Neuronal stem cell (in vitro differentiated cells): ENCODE measurements at regions not wholly inside any gene's neighbourhood (a gene's known extent, or its start where the extent isn't known, plus 50 kb on each side); places are given as distances from the start of the nearest gene placed in this dataset.

ENCODE experiments used
- DNase-seq: peaks from one replicate; pipeline ENCODE4 v3.0.0-alpha.2; 2013; ENCODE audit warnings: low spot score
- H2AFZ ChIP-seq: one replicate; pipeline ENCODE4 v1.6.1; 2013; ENCODE audit warnings: mild to moderate bottlenecking, low read length, inconsistent platforms
- H2AK5ac ChIP-seq: 2 replicates; pipeline ENCODE4 v1.6.1; 2013; ENCODE audit warnings: low read depth, mild to moderate bottlenecking, inconsistent platforms, low read length, moderate library complexity, mixed read lengths
- H2BK120ac ChIP-seq: 2 replicates; pipeline ENCODE4 v1.6.1; 2013; ENCODE audit warnings: low read depth, mild to moderate bottlenecking, inconsistent platforms, low read length, moderate library complexity, mixed read lengths
- H2BK12ac ChIP-seq: one replicate; pipeline ENCODE4 v1.6.1; 2013; ENCODE audit warnings: low read length, inconsistent platforms
- H2BK15ac ChIP-seq: 2 replicates; pipeline ENCODE4 v1.6.1; 2013; ENCODE audit warnings: mild to moderate bottlenecking, low read length, inconsistent platforms, mixed read lengths
- H2BK5ac ChIP-seq: one replicate; pipeline ENCODE4 v1.6.1; 2013; ENCODE audit warnings: inconsistent platforms, mild to moderate bottlenecking, low read length, moderate library complexity
- H3K14ac ChIP-seq: one replicate; pipeline ENCODE4 v1.6.1; 2013; ENCODE audit warnings: low read length, inconsistent platforms
- H3K18ac ChIP-seq: 2 replicates; pipeline ENCODE4 v1.6.1; 2013; ENCODE audit warnings: low read length, inconsistent platforms
- H3K23ac ChIP-seq: 2 replicates; pipeline ENCODE4 v1.6.1; 2013; ENCODE audit warnings: low read depth, mild to moderate bottlenecking, mixed read lengths, low read length, inconsistent platforms; ENCODE audit not compliant: poor library complexity
- H3K27ac ChIP-seq: replicated peaks from 3 replicates; pipeline ENCODE4 v1.5.1; 2013; ENCODE audit warnings: low read length, inconsistent platforms
- H3K27me3 ChIP-seq, 3 experiments: 2 replicates each; pipeline ENCODE4 v1.6.1; 2013; ENCODE audit warnings: low read length in 3 of 3, mild to moderate bottlenecking in 2 of 3, inconsistent platforms in 1 of 3, low read depth in 1 of 3, mixed read lengths in 1 of 3, moderate library complexity in 1 of 3; ENCODE audit not compliant: control insufficient read depth in 3 of 3, insufficient read depth in 3 of 3
- H3K36me3 ChIP-seq, 2 donors: replicated peaks in 1 of 2; 2 replicates each; pipeline ENCODE4 v1.6.1; 2013; ENCODE audit warnings: low read length in 2 of 2; ENCODE audit not compliant: control insufficient read depth in 2 of 2, insufficient read depth in 2 of 2
- H3K4ac ChIP-seq: 2 replicates; pipeline ENCODE4 v1.6.1; 2013; ENCODE audit warnings: inconsistent platforms, mild to moderate bottlenecking, low read length, moderate library complexity
- H3K4me1 ChIP-seq, 2 donors: 1 replicate in 1 of 2; 2 replicates in 1 of 2; pipeline ENCODE4 v1.6.1; 2013; ENCODE audit warnings: low read length in 2 of 2, low read depth in 1 of 2; ENCODE audit not compliant: control insufficient read depth in 2 of 2, insufficient read depth in 1 of 2
- H3K4me2 ChIP-seq: one replicate; pipeline ENCODE4 v1.6.1; 2013; ENCODE audit warnings: mild to moderate bottlenecking, low read length, inconsistent platforms; ENCODE audit not compliant: insufficient read depth, poor library complexity, severe bottlenecking
- H3K4me3 ChIP-seq, 2 donors: 2 replicates each; pipeline ENCODE4 v1.5.1; 2013; ENCODE audit warnings: low read length in 2 of 2, mild to moderate bottlenecking in 2 of 2, inconsistent platforms in 1 of 2, moderate library complexity in 1 of 2
- H3K79me1 ChIP-seq: one replicate; pipeline ENCODE4 v1.6.1; 2013; ENCODE audit warnings: low read depth, mild to moderate bottlenecking, inconsistent platforms, low read length, moderate library complexity
- H3K9ac ChIP-seq: one replicate; pipeline ENCODE4 v1.6.1; 2013; ENCODE audit warnings: mild to moderate bottlenecking, low read depth, low read length, inconsistent platforms; ENCODE audit not compliant: poor library complexity
- H3K9me3 ChIP-seq, 2 donors: replicated peaks in 1 of 2; 2 replicates each; pipeline versions ENCODE3 to v1.6.1; 2013; ENCODE audit warnings: low read length in 2 of 2, mild to moderate bottlenecking in 2 of 2, inconsistent platforms in 1 of 2, low read depth in 1 of 2, mixed read lengths in 1 of 2, moderate library complexity in 1 of 2; ENCODE audit not compliant: control insufficient read depth in 2 of 2, insufficient read depth in 1 of 2
- H4K8ac ChIP-seq: one replicate; pipeline ENCODE4 v1.6.1; 2013; ENCODE audit warnings: low read depth, mild to moderate bottlenecking, inconsistent platforms, low read length, moderate library complexity
- H4K91ac ChIP-seq: one replicate; pipeline ENCODE4 v1.6.1; 2013; ENCODE audit warnings: low read length, low read depth, mild to moderate bottlenecking, inconsistent platforms; ENCODE audit not compliant: poor library complexity
- WGBS, 2 donors: extraction: QIAGEN DNeasy Blood & Tissue Kit; methylation state at CpG; one replicate each; pipeline ENCODE4 v1.1.7; 2013; ENCODE audit warnings: missing lambda C conversion rate in 2 of 2, mixed read lengths in 1 of 2; ENCODE audit not compliant: insufficient read length in 2 of 2, insufficient replicate concordance in 1 of 2; ENCODE audit errors: extremely low coverage in 2 of 2; 5-methylcytosine and 5-hydroxymethylcytosine counted together

DNA sequence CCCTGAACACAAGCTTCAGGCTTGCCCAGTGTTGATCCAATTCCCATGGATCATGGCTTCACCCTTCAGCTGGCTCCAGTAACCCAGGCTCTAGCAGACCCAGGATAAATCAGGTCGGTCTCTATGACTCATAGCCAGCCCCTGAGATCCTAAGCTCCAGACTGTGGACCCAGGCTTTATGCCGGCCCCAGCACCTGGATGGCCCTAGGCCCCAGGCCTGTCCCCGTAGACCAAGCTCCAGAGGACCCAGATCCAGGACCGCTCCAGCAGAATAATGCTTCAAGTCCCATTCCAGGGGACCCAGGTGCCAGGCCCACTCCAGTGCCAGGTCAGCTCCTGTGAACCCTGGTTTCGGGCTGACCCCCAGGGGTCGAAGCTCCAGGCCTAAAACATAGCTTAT lies 1589.9 kb upstream of the DDX18 start:
- H3K9ac ChIP-seq = no peak overlapping the region
- no peak overlapping the region for H2AFZ ChIP-seq
- H3K4ac ChIP-seq = no peak overlapping the region
- H2BK15ac ChIP-seq = no peak overlapping the region
- no peak overlapping the region for H2BK5ac ChIP-seq
- no peak overlapping the region for H2BK12ac ChIP-seq
- no peak overlapping the region for H3K23ac ChIP-seq
- WGBS, 2 donors = no CpG with 5 or more reads among the region's 6 CpGs
- H3K36me3 ChIP-seq = no peaks in the 10 kb centered on the region
- no peak overlapping the region for H2BK120ac ChIP-seq
- no peaks in the 10 kb centered on the region for H3K79me1 ChIP-seq
- no peak for DNase-seq
- no peak overlapping the region for H2AK5ac ChIP-seq
- H3K27ac ChIP-seq = no peak overlapping the region
- no peaks in the 10 kb centered on the region for H3K27me3 ChIP-seq
- H4K8ac ChIP-seq = no peak overlapping the region
- H3K4me2 ChIP-seq = no peak overlapping the region
- H3K18ac ChIP-seq = no peak overlapping the region
- no peak overlapping the region for H3K4me3 ChIP-seq
- H3K4me1 ChIP-seq = no peaks in the 10 kb centered on the region
- H4K91ac ChIP-seq = no peak overlapping the region
- peaks cover 0 to 1% of the 10 kb centered on the region in 2 donors for H3K9me3 ChIP-seq
- H3K14ac ChIP-seq = no peak overlapping the region

DNA sequence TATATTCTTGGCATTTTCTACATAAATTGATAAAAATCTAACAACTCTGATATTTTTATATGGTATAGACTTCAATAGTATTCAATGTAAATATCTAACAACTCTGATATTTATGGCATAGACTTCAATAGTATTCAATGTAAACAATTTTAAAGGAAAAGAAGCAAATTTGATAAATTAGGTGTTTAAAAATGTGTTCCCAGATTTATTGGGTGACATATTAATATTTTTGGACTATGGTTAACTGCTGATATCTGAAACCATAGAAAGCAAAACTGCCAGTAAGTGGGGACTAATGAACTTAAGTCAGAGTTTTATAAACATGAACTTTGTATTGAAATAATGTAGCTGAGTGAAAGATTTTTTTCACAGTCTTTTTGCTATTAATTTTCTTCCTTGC lies 1576.0 kb upstream of the DDX18 start:
- DNase-seq = no peak
- Histone ChIP-seq H3K4me3 (no peak overlapping the region), H4K91ac (no peak overlapping the region), H3K27ac (no peak overlapping the region), H2BK15ac (no peak overlapping the region), H3K27me3 (no peaks in the 10 kb centered on the region), H4K8ac (no peak overlapping the region), H3K14ac (no peak overlapping the region), H3K4me2 (no peak overlapping the region), H3K9ac (no peak overlapping the region), H3K23ac (no peak overlapping the region), H3K4ac (no peak overlapping the region), H3K9me3 (no peaks in the 10 kb centered on the region), H3K79me1 (no peaks in the 10 kb centered on the region), H3K18ac (no peak overlapping the region), H3K4me1 (no peaks in the 10 kb centered on the region), H2BK5ac (no peak overlapping the region), H2BK12ac (no peak overlapping the region), H2BK120ac (no peak overlapping the region), H2AFZ (no peak overlapping the region), H2AK5ac (no peak overlapping the region), H3K36me3 (no peaks in the 10 kb centered on the region)

DNA sequence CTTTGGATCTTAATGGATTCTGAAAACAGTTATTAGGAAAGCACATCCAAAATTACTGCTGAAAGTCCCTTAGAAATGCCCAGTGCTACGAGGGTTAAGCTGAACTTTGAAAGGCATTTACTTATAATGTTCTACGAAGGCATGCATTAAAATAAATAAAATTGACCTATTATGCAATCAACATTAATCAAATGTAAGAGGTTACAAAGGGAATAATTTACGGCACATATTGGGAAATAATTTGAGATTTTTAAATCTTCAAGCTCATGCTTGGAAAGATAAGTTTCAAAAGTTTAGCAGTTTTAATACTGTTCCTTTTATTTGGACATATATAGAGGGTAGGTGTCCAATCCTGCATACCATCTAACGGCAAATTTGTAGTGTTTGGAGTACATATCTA lies 1564.1 kb upstream of the DDX18 start:
- no CpG with 5 or more reads among the region's 4 CpGs for whole genome bisulfite sequencing, 2 donors
- Histone ChIP-seq H2BK12ac (no peak overlapping the region), H3K23ac (no peak overlapping the region), H3K9ac (no peak overlapping the region), H2AK5ac (no peak overlapping the region), H3K4ac (no peak overlapping the region), H4K8ac (no peak overlapping the region), H2BK15ac (no peak overlapping the region), H4K91ac (no peak overlapping the region), H3K79me1 (no peaks in the 10 kb centered on the region), H3K27me3 (no peaks in the 10 kb centered on the region), H3K4me3 (no peak overlapping the region), H3K9me3 (no peaks in the 10 kb centered on the region), H3K4me1 (no peaks in the 10 kb centered on the region), H2BK5ac (no peak overlapping the region), H3K36me3 (no peaks in the 10 kb centered on the region), H2BK120ac (no peak overlapping the region), H2AFZ (no peak overlapping the region), H3K4me2 (no peak overlapping the region), H3K27ac (no peak overlapping the region), H3K18ac (no peak overlapping the region), H3K14ac (no peak overlapping the region)
- no peak for DNase-seq

DNA sequence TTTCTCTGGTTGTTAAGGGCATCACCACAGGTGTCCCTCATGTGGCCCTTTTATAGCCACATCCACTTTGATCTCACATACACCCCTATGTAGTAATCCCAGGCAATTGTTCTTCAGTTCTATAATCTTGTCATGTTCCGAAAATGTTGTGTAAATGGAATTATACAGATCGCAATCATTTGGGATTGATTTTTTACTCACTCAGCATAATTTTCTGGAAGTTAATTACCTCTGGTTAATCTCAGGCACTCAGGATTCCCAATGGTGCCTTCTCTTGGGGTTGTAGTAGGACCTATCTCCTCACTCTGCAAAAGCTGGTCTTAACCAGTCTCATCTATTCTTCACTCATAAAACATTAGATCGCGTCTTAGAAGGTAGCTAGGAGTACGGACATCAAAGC lies 1549.6 kb upstream of the DDX18 start:
- Histone ChIP-seq H3K4ac (no peak overlapping the region), H3K9me3 (peaks cover 0 to 6% of the 10 kb centered on the region in 2 donors), H3K79me1 (no peaks in the 10 kb centered on the region), H3K4me2 (no peak overlapping the region), H2AFZ (no peak overlapping the region), H3K14ac (no peak overlapping the region), H2BK15ac (no peak overlapping the region), H3K18ac (no peak overlapping the region), H2AK5ac (no peak overlapping the region), H4K91ac (no peak overlapping the region), H3K36me3 (no peaks in the 10 kb centered on the region), H3K23ac (no peak overlapping the region), H3K27me3 (no peaks in the 10 kb centered on the region), H2BK5ac (no peak overlapping the region), H3K9ac (no peak overlapping the region), H4K8ac (no peak overlapping the region), H2BK12ac (no peak overlapping the region), H3K27ac (no peak overlapping the region), H3K4me1 (no peaks in the 10 kb centered on the region), H3K4me3 (no peak overlapping the region), H2BK120ac (no peak overlapping the region)
- DNase-seq = no peak
- WGBS, 2 donors = no CpG with 5 or more reads among the region's 5 CpGs
